GM19468 (cell line): ENCODE measurements at regions not wholly inside any gene's neighbourhood (a gene's known extent, or its start where the extent isn't known, plus 50 kb on each side); places are given as distances from the start of the nearest gene placed in this dataset.
A peak's percentile ranks its signal among the peaks of the same experiment; 100 is the strongest.
"Not testable (repeated sequence)": the region's sequence is repeated elsewhere in the genome, so short reads cannot be mapped to it uniquely, and the experiment has no call there.

ENCODE experiments used
- ATAC-seq: cut with Tn5 transposase; IDR thresholded peaks from one replicate; pipeline ENCODE4 v1.9.1; 2021; ENCODE audit warnings: mild to moderate bottlenecking, moderate library complexity, moderate number of reproducible peaks; ENCODE audit not compliant: unreplicated experiment; ENCODE audit errors: extremely low read depth

- no peak for ATAC-seq
Observed at GRCh38 chr2:136298631-136299030, 180.7 kb upstream of the CXCR4 start.

- no peak for ATAC-seq
Observed at GRCh38 chr2:136297994-136298393, 180.0 kb upstream of the CXCR4 start.

DNA sequence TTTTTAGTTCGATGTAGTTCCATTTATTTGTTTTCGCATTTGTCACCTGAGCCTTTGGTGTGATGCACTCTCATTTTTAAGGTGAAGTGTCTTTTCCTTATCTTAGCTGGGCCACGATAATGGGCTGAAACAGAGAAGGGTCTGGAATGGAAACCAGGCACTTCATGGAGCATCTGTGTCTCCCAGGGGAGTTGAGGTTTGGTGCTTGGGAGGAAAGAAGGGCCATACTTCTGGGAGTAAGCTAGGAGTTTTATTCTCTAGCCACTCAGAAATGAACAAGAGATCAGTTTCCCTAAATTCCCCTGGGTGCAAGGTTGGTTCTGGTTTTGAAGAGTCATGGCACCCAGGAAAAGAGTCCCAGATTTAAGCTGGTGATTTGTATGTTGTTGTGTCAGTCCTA lies 179.4 kb upstream of the CXCR4 start:
- no peak for ATAC-seq

- no peak for ATAC-seq
Observed at GRCh38 chr2:136295168-136295567, 177.2 kb upstream of the CXCR4 start.

DNA sequence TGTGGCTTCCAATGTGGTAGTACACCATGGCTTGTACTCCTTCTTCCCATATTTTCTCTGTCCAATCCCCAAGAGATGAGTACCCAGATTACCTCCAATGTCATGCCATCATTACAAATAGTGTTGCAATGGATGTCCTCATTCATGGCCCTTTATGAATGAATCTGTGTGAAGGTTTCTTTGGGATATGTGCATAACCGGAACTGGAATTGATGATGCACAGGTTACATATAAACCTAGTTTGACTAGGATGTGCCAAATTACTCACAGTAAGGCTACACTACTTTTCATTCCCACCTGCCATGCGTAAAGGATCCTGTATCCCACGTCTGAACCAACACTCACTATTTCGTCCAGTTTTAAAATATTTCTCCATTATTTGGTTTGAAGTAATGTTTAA lies 173.9 kb upstream of the CXCR4 start:
- no peak for ATAC-seq

DNA sequence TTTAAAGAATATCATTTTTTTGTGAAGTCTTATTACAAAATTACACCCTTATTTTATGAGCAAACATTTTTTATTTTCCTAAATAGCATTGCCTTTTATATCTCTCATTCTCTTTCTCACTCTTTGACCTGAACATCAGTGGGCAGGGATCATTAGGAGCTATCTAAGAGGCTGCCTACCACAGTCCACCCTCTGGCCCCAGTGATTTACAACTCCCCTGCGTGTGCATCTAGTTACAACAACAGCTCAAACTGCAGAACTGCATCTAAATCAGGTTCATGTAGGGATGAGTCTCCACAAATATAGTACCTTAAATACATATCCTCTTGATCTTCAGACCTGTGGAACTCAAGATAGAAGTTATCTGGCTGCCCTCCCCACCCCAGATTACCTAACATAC lies 172.4 kb upstream of the CXCR4 start:
- ATAC-seq = no peak

- ATAC-seq = no peak
Observed at GRCh38 chr2:136288249-136288648, 170.3 kb upstream of the CXCR4 start.

- no peak for ATAC-seq
Observed at GRCh38 chr2:136286423-136286822, 168.5 kb upstream of the CXCR4 start.

GRCh38 chr2:136284226-136285119 lies 166.5 kb upstream of the CXCR4 start:
- ATAC-seq = no peak

GRCh38 chr2:136282251-136282650 lies 164.3 kb upstream of the CXCR4 start:
- no peak for ATAC-seq

- ATAC-seq = no peak
Observed at GRCh38 chr2:136281281-136282114, 163.5 kb upstream of the CXCR4 start.

- not testable (repeated sequence) for ATAC-seq
Observed at GRCh38 chr2:136266346-136266745, 148.4 kb upstream of the CXCR4 start.

DNA sequence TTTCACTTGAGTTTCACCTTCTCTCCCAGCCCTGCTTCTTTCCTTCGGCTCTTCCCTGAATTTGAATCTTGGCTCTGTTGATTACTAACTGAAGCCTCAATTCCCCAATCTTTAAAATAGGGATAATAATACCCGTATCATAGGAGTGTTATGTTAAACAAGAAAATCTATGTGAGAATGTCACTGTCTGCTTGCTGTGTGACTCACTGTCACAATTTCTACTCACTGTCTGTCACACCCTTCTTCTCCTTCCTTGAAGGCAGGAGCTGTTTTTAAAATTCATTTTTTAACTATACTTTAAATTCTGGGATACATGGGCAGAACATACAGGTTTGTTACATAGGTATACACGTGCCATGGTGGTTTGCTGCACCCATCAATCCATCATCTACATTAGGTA lies 141.6 kb upstream of the CXCR4 start:
- ATAC-seq = no peak

GRCh38 chr2:136257893-136258292 lies 139.9 kb upstream of the CXCR4 start:
- ATAC-seq = no peak

DNA sequence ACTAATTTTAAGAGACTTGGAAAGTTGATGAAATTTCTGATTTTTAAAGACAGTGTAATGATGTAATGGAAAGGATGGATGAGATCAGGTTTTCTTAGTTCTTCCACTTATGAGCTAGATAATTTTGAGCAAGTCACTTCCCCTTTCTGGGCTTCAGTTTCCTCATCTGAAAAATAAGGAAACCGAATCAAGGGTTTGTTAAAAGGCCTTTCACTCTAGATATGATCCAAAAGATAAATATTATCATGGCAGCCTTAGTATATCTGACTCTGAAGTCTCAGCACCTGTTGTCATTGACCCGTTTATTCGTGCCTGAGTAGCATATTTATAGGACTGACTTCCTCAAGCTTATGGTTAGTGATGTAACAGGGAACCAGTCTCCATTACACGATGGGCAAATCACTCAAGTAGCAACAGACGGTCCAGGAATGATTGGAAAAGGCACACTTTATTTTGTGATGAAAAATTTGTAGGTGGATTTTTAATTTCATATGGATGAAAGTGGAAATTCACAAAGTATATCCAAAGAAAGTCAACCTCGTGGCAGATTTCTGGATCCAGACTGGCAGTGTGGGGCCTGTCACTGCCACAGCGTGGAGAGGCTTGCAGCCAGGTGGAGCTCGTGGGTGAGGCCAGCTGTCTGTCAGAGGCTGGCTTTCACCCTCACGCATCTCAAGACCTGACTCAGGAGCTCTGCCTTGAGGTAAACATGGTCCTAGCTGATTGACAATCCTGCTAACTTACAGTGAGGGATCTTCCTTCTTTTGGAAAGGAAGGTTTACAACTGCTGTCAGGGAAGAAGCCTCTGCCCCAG lies 137.9 kb upstream of the CXCR4 start:
- ATAC-seq = peak; percentile 33

DNA sequence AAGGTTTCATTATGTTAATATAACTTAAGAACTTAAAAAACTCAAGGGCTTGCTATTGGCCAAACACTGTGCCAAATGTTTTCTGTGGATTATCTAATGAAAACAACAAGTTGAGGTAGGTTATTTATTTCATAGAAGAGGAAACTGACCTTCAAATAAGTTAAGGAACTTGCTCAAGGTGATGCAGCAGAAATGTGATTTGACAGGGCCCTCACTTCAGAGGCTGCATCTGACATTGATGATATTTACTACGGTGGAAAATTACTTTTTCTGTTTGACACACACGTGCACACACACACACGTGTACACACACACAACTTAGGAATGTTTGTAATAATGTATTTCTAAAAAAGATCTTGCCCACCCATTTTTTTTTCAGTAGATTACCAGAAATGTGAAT lies 137.2 kb upstream of the CXCR4 start:
- no peak for ATAC-seq

- ATAC-seq = no peak
Observed at GRCh38 chr2:136254681-136255080, 136.7 kb upstream of the CXCR4 start.

GRCh38 chr2:136253288-136254004 lies 135.5 kb upstream of the CXCR4 start:
- ATAC-seq = no peak

GRCh38 chr2:136251885-136252585 lies 134.1 kb upstream of the CXCR4 start:
- no peak for ATAC-seq
